Stomach smooth muscle (tissue), 2 donors: ENCODE measurements at regions not wholly inside any gene's neighbourhood (a gene's known extent, or its start where the extent isn't known, plus 50 kb on each side); places are given as distances from the start of the nearest gene placed in this dataset.

Source experiments
- H3K27ac ChIP-seq: one replicate; pipeline ENCODE4 v1.7.0; 2013; ENCODE audit warnings: mild to moderate bottlenecking, low read length, inconsistent platforms
- H3K27me3 ChIP-seq, 2 donors: one replicate each; pipeline ENCODE4 v1.7.0; 2013; ENCODE audit warnings: low read length in 2 of 2; ENCODE audit not compliant: insufficient read depth in 2 of 2, control insufficient read depth in 1 of 2
- H3K36me3 ChIP-seq, 2 donors: one replicate each; pipeline ENCODE4 v1.7.0; 2013; ENCODE audit warnings: low read length in 2 of 2; ENCODE audit not compliant: control insufficient read depth in 2 of 2, insufficient read depth in 2 of 2
- H3K4me1 ChIP-seq: one replicate; pipeline ENCODE4 v1.7.0; 2013; ENCODE audit warnings: low read length; ENCODE audit not compliant: control insufficient read depth, insufficient read depth
- H3K4me3 ChIP-seq, 2 donors: one replicate each; pipeline ENCODE4 v1.7.0; 2013; ENCODE audit warnings: low read length in 2 of 2
- H3K9ac ChIP-seq, 2 donors: one replicate each; pipeline ENCODE4 v1.7.0; 2013; ENCODE audit warnings: low read length in 2 of 2, mild to moderate bottlenecking in 1 of 2
- H3K9me3 ChIP-seq, 2 donors: one replicate each; pipeline ENCODE4 v1.7.0; 2013; ENCODE audit warnings: low read length in 2 of 2; ENCODE audit not compliant: control insufficient read depth in 2 of 2
- donor health status: healthy.
- donor health status: Pancreatic carcinoma.

DNA sequence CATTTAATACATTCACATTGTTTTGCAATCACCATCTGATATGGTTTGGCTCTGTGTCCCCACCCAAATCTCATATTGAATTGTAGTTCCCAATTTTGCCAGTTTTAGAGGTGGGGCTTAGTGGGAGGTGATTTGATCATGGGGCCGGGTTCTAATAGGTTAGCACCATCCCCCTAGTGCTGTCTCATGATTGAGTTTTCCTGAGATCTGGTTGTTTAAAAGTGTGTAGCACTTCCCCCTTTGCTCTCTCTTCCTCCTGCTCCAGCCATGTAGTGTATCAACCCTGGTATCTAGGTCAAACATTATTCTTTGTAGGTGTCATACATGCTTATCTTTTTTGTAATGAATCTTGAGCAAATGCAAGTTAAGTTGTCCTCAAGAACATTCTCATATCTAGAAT, 83.3 kb upstream of the KIT start:
- Histone ChIP-seq H3K36me3 (no peaks in the 10 kb centered on the region), H3K27ac (no peak overlapping the region), H3K9ac (no peak overlapping the region), H3K4me1 (no peaks in the 10 kb centered on the region), H3K27me3 (no peaks in the 10 kb centered on the region), H3K9me3 (no peaks in the 10 kb centered on the region), H3K4me3 (no peak overlapping the region)

DNA sequence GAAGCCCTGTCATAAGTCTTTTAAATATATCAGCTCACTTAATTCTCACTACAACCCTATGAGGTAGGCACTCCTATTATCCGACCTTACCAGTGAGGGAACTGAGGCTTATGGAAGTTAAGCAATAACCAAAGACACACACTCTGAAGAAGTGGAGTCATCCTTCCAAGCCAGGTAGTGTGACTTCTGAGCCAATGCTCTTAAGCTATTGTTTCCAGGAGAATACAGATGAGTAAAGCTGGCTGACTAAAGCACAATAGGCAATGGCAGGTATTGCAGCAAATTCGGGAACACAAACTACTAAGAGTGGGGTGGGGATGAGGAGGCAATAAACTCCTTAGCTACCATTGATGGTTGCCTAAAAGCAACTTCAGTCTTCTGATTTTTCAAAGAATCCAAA, 81.8 kb upstream of the KIT start:
- H3K27me3 ChIP-seq = no peaks in the 10 kb centered on the region
- no peak overlapping the region for H3K4me3 ChIP-seq
- no peak overlapping the region for H3K9ac ChIP-seq
- H3K9me3 ChIP-seq = no peaks in the 10 kb centered on the region
- no peaks in the 10 kb centered on the region for H3K36me3 ChIP-seq
- H3K4me1 ChIP-seq = no peaks in the 10 kb centered on the region
- H3K27ac ChIP-seq = no peak overlapping the region

DNA sequence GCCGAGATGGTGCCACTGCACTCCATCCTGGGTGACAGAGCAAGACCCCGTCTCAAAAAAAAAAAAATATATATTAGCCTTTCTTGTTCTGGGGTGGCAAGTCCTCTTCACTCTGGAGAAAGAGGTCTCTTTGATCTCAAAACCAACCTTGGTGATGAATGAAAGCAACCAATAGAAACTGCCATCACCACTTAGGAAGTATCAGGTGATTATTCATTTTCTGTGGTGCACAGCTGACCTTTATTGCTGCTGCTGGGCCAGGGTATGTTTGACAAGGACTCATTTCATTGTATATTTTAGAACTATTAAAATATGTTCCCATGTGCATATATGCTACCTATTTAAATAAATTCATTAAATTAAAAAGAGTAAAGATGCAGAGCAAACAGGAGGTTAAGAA, 76.0 kb upstream of the KIT start:
- Histone ChIP-seq H3K4me1 (no peaks in the 10 kb centered on the region), H3K27ac (no peak overlapping the region), H3K4me3 (no peak overlapping the region)

DNA sequence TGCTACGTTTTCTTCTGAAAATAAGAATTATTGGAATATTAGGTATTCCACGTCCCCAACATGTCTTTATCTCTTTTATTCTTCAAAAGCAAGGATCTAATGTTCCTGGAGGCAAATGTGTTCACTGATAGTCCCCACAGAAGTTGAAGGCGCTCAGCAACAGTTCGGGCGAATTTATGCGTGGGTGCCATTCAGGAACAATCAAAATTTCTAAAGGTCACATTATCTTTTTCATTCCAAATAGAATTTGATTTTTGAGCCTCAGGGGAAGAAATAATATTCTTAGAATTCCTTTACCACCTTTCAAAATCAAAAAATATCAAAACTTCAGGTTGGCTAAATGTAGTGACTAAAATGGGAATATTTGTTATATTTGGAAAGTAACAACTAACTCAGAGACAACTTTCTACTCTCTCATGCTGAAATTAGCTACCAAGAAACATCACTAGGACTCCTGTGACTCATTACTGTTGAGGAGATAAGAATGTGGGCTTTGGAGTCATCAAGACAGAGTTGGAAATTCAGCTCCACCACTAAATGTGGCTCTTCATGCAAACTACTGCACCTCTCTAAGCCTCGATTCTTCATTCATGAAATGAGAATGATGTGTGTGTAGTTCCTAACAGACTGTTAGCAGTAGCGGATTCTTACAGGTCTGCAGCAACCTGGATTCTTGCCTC, 72.3 kb upstream of the KIT start:
- no peak overlapping the region for H3K27ac ChIP-seq
- H3K4me1 ChIP-seq = no peaks in the 10 kb centered on the region
- H3K9ac ChIP-seq = no peak overlapping the region

More for the DNA sequence above, 76.0 kb upstream of the KIT start:
- Histone ChIP-seq H3K36me3 (no peaks in the 10 kb centered on the region), H3K9me3 (no peaks in the 10 kb centered on the region), H3K27me3 (peaks cover 0 to 2% of the 10 kb centered on the region in 2 donors), H3K9ac (no peak overlapping the region)

GRCh38 chr4:54586320-54586955, 71.3 kb upstream of the KIT start:
- Histone ChIP-seq H3K27me3 (peaks cover 0 to 2% of the 10 kb centered on the region in 2 donors), H3K4me3 (no peak overlapping the region), H3K4me1 (no peaks in the 10 kb centered on the region), H3K27ac (no peak overlapping the region), H3K36me3 (no peaks in the 10 kb centered on the region), H3K9ac (no peak overlapping the region), H3K9me3 (no peaks in the 10 kb centered on the region)

More for the DNA sequence above, 72.3 kb upstream of the KIT start:
- H3K36me3 ChIP-seq = no peaks in the 10 kb centered on the region
- no peak overlapping the region for H3K4me3 ChIP-seq
- peaks cover 0 to 2% of the 10 kb centered on the region in 2 donors for H3K27me3 ChIP-seq
- H3K9me3 ChIP-seq = no peaks in the 10 kb centered on the region

DNA sequence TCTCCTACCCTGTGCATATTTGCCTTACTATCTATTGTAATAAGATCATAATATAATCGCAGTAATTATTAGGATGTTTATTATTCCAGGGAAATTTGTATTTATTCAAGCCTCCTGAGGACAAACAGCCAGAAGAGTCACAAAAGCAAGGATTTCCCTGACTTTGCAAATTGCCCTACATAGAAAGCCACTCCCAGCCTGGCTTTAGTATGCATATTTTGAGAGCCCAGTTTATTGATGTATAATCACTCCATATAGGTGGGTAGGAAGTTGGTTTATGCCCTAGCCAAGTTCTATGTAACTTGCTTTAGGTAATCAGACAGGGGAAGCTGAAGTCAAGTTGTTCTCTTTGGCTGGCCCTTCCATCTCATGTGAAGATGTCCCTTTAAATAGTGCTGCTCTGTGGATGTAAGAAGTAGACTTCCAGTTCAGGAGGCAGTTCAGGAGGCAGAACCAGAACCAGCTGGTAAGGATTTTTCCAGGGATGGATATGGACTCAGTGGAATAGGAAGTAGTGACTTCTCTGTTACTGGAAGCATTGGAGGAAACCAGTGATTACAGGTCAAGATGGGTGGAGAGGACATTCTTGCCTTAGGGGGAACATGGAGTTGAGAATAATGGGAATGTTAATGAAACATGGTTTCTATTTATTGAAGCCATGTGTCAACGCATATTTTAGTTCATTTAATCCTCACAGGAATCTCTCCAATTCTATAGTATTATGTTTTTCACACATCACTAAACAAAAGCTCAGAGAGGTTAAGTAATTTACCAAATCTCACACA, 70.5 kb upstream of the KIT start:
- Histone ChIP-seq H3K36me3 (no peaks in the 10 kb centered on the region), H3K9ac (no peak overlapping the region), H3K27me3 (no peaks in the 10 kb centered on the region), H3K27ac (no peak overlapping the region), H3K4me1 (no peaks in the 10 kb centered on the region), H3K4me3 (no peak overlapping the region), H3K9me3 (no peaks in the 10 kb centered on the region)

DNA sequence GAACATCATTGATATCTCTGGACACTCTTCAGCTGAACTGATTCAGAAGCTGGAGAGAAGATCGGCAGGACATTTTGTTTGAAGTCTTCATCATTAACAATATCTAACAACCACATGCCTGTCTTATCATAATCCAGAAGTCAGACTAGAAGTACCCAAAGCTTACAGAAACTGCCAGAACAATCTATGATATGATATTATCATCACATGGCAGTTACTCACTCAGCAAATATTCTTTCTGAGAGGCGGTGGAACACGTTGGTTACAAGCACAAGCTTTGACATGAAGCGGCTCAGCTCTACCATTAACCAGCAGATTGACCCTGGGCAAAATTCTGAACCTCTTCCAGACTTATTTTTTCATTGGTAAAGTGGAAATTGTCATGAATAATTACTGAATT, 69.4 kb upstream of the KIT start:
- Histone ChIP-seq H3K9me3 (no peaks in the 10 kb centered on the region), H3K4me3 (no peak overlapping the region), H3K9ac (no peak overlapping the region), H3K27ac (no peak overlapping the region), H3K36me3 (no peaks in the 10 kb centered on the region), H3K27me3 (no peaks in the 10 kb centered on the region), H3K4me1 (no peaks in the 10 kb centered on the region)

GRCh38 chr4:54589586-54589985, 68.2 kb upstream of the KIT start:
- Histone ChIP-seq H3K27ac (no peak overlapping the region), H3K9ac (no peak overlapping the region), H3K4me3 (no peak overlapping the region), H3K27me3 (no peaks in the 10 kb centered on the region), H3K36me3 (no peaks in the 10 kb centered on the region), H3K4me1 (no peaks in the 10 kb centered on the region), H3K9me3 (no peaks in the 10 kb centered on the region)

DNA sequence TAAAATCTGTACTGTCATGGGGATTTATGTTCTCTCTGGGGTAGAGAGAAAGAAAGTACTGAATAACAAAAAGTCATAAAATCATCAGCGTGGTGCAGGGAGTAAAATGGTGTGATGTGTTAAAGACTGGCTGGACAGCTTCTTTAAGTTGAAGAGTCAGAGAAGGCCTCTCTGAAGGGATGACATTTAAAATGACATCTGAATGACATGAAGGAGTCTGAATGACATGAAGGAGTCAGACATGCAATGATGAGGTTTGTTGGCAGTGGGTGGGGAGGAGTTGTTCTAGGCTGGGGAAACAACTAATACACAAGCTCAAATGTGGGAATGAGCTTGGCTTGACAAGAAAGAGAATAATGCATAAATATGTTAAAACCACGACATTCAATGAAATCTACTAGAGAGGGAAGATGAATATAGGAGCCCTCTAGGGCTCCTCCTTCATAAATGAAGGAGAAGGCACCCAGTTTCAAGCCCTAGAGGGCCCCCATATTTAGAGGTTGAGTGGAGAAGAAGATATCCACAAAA, 63.9 kb upstream of the KIT start:
- no peak overlapping the region for H3K4me3 ChIP-seq
- no peak overlapping the region for H3K9ac ChIP-seq
- H3K9me3 ChIP-seq = no peaks in the 10 kb centered on the region
- no peak overlapping the region for H3K27ac ChIP-seq
- peaks cover 0 to 2% of the 10 kb centered on the region in 2 donors for H3K27me3 ChIP-seq
- H3K36me3 ChIP-seq = no peaks in the 10 kb centered on the region
- no peaks in the 10 kb centered on the region for H3K4me1 ChIP-seq

- Histone ChIP-seq H3K36me3 (no peaks in the 10 kb centered on the region), H3K27ac (no peak overlapping the region), H3K9me3 (no peaks in the 10 kb centered on the region), H3K4me3 (no peak overlapping the region), H3K9ac (no peak overlapping the region), H3K4me1 (no peaks in the 10 kb centered on the region), H3K27me3 (peaks cover 0 to 2% of the 10 kb centered on the region in 2 donors)
Measured at GRCh38 chr4:54596201-54596600, 61.6 kb upstream of the KIT start.
